ENCODE measurements at regions not wholly inside any gene's neighbourhood (a gene's known extent, or its start where the extent isn't known, plus 50 kb on each side); places are given as distances from the start of the nearest gene placed in this dataset.

- no peak for TF ChIP-seq POLR2AphosphoS5 (IDR thresholded peaks at IDR 0.05; ENCODE audit: low read depth, low read length)
- TF ChIP-seq POLR2A (IDR thresholded peaks at IDR 0.05; ENCODE audit: low read depth, low read length) = no peak
- TF ChIP-seq TAF1 (IDR thresholded peaks at IDR 0.05; ENCODE audit: borderline replicate concordance, low read depth, low read length) = no peak
These were observed 75.6 kb upstream of the LGSN start for GRCh38 chr6:63395381-63395780.
